Glutamatergic neuron (in vitro differentiated cells): ENCODE measurements at regions not wholly inside any gene's neighbourhood (a gene's known extent, or its start where the extent isn't known, plus 50 kb on each side); places are given as distances from the start of the nearest gene placed in this dataset.

Experiments used
- DNase-seq: peaks from one replicate; pipeline ENCODE4 v3.0.0; 2022
- H3K27ac Mint-ChIP-seq: one replicate; pipeline ENCODE4 v1.8.0; 2020; ENCODE audit warnings: mild to moderate bottlenecking, mixed read lengths, inconsistent platforms; ENCODE audit not compliant: unreplicated experiment
- H3K27me3 Mint-ChIP-seq: one replicate; pipeline ENCODE4 v1.8.0; 2020; ENCODE audit warnings: mild to moderate bottlenecking, moderate library complexity, mixed read lengths, inconsistent platforms; ENCODE audit not compliant: unreplicated experiment
- H3K36me3 Mint-ChIP-seq: one replicate; pipeline ENCODE4 v1.8.0; 2020; ENCODE audit warnings: mild to moderate bottlenecking, mixed read lengths, inconsistent platforms; ENCODE audit not compliant: unreplicated experiment
- H3K4me1 Mint-ChIP-seq: one replicate; pipeline ENCODE4 v1.8.0; 2020; ENCODE audit warnings: mild to moderate bottlenecking, low read depth, mixed read lengths, inconsistent platforms; ENCODE audit not compliant: unreplicated experiment
- H3K4me3 Mint-ChIP-seq: one replicate; pipeline ENCODE4 v1.8.0; 2020; ENCODE audit warnings: mild to moderate bottlenecking, mixed read lengths, inconsistent platforms; ENCODE audit not compliant: unreplicated experiment
- H3K9me3 Mint-ChIP-seq: one replicate; pipeline ENCODE4 v1.8.0; 2020; ENCODE audit warnings: mild to moderate bottlenecking, moderate library complexity, mixed read lengths, inconsistent platforms; ENCODE audit not compliant: unreplicated experiment
- TF ChIP-seq, protein P1 (sequence below): fragments of 200-600 bp; sonication (generic); IDR thresholded peaks from one replicate; pipeline ENCODE4 v1.5.0; 2021; ENCODE audit not compliant: partially characterized antibody, unreplicated experiment

DNA sequence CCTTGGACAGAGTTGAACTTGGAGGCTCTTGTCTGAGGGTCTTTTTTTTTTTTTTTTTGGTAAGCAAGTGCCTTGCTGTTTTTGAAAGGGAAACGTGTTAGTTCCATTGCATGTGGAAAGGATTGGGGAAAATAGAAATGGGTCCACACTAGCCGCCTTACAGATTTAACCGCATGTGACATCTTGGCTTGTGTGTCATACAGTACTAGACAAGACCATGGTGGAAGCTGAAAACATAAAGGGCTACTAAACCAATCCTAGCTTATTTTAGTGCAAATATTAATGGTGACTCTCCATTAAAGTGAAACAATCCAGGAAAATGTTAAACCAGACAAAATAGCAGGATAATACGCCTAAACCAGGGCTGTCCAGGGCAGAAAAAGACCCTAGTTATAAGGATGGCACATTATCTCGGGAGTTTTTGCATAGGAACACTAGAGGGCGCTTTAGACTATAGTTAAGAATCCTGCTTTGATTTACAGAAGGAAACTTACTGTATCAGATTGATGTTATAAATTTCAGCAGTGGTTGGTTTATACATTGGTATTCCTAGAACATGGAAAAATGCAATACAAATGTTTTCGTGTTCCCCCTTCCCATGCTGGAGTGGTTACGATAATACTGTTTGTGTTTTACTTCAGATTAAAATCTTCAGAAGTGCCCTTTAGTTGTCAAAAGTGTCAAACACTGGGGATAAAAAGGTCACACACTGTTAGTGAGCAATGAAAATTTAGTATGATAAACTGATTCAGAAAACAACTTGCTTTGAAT lies 59.8 kb upstream of the DEK start:
- no peak for DNase-seq
- TF ChIP-seq, protein P1, sequence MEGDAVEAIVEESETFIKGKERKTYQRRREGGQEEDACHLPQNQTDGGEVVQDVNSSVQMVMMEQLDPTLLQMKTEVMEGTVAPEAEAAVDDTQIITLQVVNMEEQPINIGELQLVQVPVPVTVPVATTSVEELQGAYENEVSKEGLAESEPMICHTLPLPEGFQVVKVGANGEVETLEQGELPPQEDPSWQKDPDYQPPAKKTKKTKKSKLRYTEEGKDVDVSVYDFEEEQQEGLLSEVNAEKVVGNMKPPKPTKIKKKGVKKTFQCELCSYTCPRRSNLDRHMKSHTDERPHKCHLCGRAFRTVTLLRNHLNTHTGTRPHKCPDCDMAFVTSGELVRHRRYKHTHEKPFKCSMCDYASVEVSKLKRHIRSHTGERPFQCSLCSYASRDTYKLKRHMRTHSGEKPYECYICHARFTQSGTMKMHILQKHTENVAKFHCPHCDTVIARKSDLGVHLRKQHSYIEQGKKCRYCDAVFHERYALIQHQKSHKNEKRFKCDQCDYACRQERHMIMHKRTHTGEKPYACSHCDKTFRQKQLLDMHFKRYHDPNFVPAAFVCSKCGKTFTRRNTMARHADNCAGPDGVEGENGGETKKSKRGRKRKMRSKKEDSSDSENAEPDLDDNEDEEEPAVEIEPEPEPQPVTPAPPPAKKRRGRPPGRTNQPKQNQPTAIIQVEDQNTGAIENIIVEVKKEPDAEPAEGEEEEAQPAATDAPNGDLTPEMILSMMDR = peak; percentile 79
- no peaks in the 10 kb centered on the region for H3K9me3 Mint-ChIP-seq
- peaks cover 1% of the 10 kb centered on the region for H3K4me1 Mint-ChIP-seq
- H3K27me3 Mint-ChIP-seq = peaks cover 1% of the 10 kb centered on the region
- no peak overlapping the region for H3K27ac Mint-ChIP-seq
- no peaks in the 10 kb centered on the region for H3K36me3 Mint-ChIP-seq
- no peak overlapping the region for H3K4me3 Mint-ChIP-seq

DNA sequence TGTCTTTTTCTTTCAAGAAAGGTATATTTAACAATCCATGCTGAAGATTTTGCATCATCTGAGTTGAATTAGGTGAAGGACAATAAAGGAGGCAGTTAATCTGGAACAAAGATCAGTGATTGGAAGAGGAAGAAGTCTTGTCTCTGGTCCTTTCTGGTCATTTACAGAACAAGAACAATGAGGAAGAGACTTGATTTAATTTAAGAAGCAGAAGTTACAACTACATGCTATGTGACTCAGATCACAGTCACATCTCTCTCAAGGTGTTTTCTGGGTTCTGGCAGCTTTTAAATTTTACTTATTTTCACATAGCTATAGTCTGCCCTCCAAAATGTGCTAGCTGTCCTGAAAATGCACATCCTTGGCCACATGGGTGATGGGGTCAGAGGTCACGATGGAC lies 53.5 kb upstream of the DEK start:
- no peak overlapping the region for H3K27ac Mint-ChIP-seq
- DNase-seq = no peak
- no peak overlapping the region for H3K4me3 Mint-ChIP-seq
- no peaks in the 10 kb centered on the region for H3K9me3 Mint-ChIP-seq
- TF ChIP-seq, protein P1 = no peak
- H3K36me3 Mint-ChIP-seq = no peaks in the 10 kb centered on the region
- H3K27me3 Mint-ChIP-seq = no peaks in the 10 kb centered on the region
- H3K4me1 Mint-ChIP-seq = no peaks in the 10 kb centered on the region

DNA sequence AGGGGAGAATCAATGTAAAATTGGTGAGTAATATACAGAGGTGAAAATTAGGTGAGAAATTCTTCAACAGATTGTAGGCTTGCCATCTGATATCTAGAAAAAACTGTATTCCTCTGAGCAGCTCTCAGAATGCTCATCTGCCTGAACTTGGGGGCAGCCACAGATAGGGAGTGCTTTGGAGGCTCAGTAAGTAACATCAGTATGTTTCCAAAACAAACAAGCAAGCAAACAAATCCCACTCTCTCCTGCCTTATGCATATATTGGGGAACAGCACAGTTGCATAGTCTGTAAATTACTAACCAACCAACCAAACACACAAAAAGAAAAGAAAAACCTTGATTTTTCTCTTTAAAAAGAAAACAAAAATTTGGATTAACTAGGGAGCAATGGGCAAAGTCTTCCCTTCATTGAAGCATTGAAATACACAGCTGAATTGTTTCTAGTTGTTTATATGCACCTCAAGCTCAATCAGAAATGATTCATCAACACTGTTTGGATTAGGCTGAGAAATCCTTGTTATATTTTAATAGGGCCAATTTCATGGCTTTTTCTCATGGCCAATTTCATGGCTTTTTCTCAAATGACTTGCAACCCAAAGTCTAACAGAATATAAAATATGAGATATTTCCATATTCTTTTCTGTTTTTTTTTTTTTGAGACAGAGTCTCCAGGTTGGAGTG lies 50.1 kb upstream of the DEK start:
- DNase-seq = no peak
- H3K36me3 Mint-ChIP-seq = no peaks in the 10 kb centered on the region
- no peak overlapping the region for H3K4me3 Mint-ChIP-seq
- no peaks in the 10 kb centered on the region for H3K4me1 Mint-ChIP-seq
- no peaks in the 10 kb centered on the region for H3K9me3 Mint-ChIP-seq
- H3K27me3 Mint-ChIP-seq = no peaks in the 10 kb centered on the region
- no peak overlapping the region for H3K27ac Mint-ChIP-seq
- TF ChIP-seq, protein P1 = no peak
